ENCODE measurements at regions not wholly inside any gene's neighbourhood (a gene's known extent, or its start where the extent isn't known, plus 50 kb on each side); places are given as distances from the start of the nearest gene placed in this dataset.

DNA sequence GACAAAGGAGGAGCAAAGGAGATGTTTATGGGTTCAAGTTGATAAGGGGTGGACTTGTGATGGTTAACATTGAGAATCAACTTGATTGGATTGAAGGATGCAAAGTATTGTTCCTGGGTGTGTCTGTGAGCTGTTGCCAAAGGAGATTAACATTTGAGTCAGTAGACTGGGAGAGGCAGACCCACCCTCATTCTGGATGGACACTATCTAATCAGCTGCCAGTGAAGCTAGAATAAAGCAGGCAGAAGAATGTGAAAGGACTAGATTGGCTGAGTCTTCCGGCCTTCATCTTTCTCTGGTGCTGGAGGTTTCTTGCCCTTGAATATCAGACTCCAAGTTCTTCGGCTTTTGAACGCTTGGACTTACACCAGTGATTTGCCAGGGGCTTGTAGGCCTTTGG lies 98.7 kb upstream of the DAB1 start:
- TF ChIP-seq CTCF (IDR thresholded peaks at IDR 0.05): no peak
- no peak for TF ChIP-seq POLR2A (IDR thresholded peaks at IDR 0.05)

All from body of pancreas (tissue), 4 donors.